VCaP (cell line): ENCODE measurements at regions not wholly inside any gene's neighbourhood (a gene's known extent, or its start where the extent isn't known, plus 50 kb on each side); places are given as distances from the start of the nearest gene placed in this dataset.

Experiments
- H3K27ac ChIP-seq: fragments of 450-650 bp; 2 replicates; pipeline ENCODE4 v1.5.1; 2017
- TF ChIP-seq, protein P1 (sequence below): fragments of 450-650 bp; conservative IDR thresholded peaks from 2 replicates; pipeline ENCODE4 v1.5.1; 2017; ENCODE audit warnings: mild to moderate bottlenecking, moderate library complexity

GRCh38 chr20:12721636-12722035 is 287.1 kb upstream of the SPTLC3 start:
- H3K27ac ChIP-seq = no peak overlapping the region

DNA sequence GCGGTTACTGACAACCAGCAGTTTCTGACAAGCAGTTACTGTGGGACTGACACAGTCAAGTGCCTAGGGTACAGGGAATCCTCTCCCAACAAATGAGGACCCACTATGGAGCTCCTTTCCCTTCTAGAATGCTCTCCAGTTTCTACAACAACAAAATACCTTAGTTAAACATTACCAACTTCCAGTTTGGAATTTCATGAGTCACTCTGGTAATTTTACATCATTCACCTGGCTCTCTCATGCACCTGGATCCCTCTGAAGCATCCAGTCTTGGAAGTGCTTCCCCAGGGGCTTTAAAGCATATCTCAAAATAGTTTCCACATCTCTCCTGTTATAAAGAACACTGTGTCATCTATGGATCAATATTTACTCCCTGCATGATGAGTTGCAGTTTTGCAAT is 286.7 kb upstream of the SPTLC3 start:
- no peak overlapping the region for H3K27ac ChIP-seq
- TF ChIP-seq, protein P1, sequence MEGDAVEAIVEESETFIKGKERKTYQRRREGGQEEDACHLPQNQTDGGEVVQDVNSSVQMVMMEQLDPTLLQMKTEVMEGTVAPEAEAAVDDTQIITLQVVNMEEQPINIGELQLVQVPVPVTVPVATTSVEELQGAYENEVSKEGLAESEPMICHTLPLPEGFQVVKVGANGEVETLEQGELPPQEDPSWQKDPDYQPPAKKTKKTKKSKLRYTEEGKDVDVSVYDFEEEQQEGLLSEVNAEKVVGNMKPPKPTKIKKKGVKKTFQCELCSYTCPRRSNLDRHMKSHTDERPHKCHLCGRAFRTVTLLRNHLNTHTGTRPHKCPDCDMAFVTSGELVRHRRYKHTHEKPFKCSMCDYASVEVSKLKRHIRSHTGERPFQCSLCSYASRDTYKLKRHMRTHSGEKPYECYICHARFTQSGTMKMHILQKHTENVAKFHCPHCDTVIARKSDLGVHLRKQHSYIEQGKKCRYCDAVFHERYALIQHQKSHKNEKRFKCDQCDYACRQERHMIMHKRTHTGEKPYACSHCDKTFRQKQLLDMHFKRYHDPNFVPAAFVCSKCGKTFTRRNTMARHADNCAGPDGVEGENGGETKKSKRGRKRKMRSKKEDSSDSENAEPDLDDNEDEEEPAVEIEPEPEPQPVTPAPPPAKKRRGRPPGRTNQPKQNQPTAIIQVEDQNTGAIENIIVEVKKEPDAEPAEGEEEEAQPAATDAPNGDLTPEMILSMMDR = no peak

More at GRCh38 chr20:12721636-12722035, 287.1 kb upstream of the SPTLC3 start:
- TF ChIP-seq, protein P1 = no peak

DNA sequence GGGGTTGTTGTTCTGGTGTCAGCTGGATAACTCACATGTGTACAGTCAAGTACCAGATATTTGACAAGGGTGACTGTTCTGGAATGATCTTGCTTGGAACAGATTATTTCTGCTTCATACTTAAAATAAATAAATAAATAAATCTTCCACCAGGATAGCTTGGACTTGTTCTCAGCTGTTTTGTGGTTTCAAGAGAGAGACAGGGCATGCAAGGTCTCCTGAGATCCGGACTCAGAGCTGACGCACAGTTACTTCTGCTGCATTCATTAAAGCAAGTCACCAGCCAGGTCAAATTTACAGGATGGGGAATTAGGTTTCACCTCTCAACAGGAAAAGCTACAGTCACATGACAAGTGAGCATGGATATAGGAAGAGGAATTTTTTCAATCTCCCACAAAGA is 285.0 kb upstream of the SPTLC3 start:
- TF ChIP-seq, protein P1 = no peak
- no peak overlapping the region for H3K27ac ChIP-seq

DNA sequence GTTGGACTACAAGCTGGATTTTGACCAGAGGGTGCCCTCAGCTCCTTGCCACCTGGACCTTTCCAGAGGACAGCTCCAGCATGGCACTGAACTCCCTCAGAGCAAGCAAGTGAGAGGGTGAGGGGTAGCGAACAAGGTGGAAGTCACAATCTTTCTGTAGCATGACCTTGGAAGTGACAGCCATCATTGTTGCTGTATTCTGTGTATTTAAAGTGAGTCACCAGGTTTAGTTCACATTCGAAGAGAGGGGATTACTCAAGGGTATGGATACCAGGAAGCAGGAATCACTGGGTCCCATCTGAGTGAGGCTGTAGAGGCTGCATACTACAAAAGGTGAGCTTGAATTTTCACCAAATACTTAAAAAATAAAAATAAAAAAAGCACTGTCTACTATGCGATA is 280.0 kb upstream of the SPTLC3 start:
- H3K27ac ChIP-seq = no peak overlapping the region
- TF ChIP-seq, protein P1 = no peak

- H3K27ac ChIP-seq = no peak overlapping the region
Observed at GRCh38 chr20:12729326-12729725, 279.4 kb upstream of the SPTLC3 start.

GRCh38 chr20:12733811-12734210 is 275.0 kb upstream of the SPTLC3 start:
- no peak overlapping the region for H3K27ac ChIP-seq
- TF ChIP-seq, protein P1 = no peak

More at GRCh38 chr20:12729326-12729725, 279.4 kb upstream of the SPTLC3 start:
- TF ChIP-seq, protein P1 = no peak

- TF ChIP-seq, protein P1 = no peak
Observed at GRCh38 chr20:12737497-12737896, 271.3 kb upstream of the SPTLC3 start.

More at GRCh38 chr20:12737497-12737896, 271.3 kb upstream of the SPTLC3 start:
- no peak overlapping the region for H3K27ac ChIP-seq
